ENCODE measurements at regions not wholly inside any gene's neighbourhood (a gene's known extent, or its start where the extent isn't known, plus 50 kb on each side); places are given as distances from the start of the nearest gene placed in this dataset.

GRCh38 chr1:55520861-55521260 is 305.7 kb upstream of the USP24 start:
- no peak for DNase-seq
- WGBS (ENCODE audit: extremely low coverage, insufficient coverage, insufficient read length), result no CpG with 5 or more reads among the region's 2 CpGs
- no peak overlapping the region for H3K4ac ChIP-seq (ENCODE audit: low read depth, low read length)
- H3K79me1 ChIP-seq (ENCODE audit: low read length), result no peaks in the 10 kb centered on the region
- H2BK12ac ChIP-seq (ENCODE audit: low read length), result no peak overlapping the region
- H3K14ac ChIP-seq (ENCODE audit: low read length), result no peak overlapping the region
- H3K4me1 ChIP-seq (ENCODE audit: control insufficient read depth in 1 of 2, insufficient read depth in 2 of 2, low read length in 2 of 2), result peaks cover 0 to 2% of the 10 kb centered on the region in 2 experiments
- H4K12ac ChIP-seq (ENCODE audit: low read depth, low read length), result no peak overlapping the region
- no peak overlapping the region for H4K91ac ChIP-seq (ENCODE audit: low read depth, low read length)
- H3K36me3 ChIP-seq (ENCODE audit: control insufficient read depth in 1 of 2, insufficient read depth in 2 of 2, low read length in 2 of 2), result no peaks in the 10 kb centered on the region
- H2AK5ac ChIP-seq (ENCODE audit: low read length), result no peak overlapping the region
- H4K8ac ChIP-seq (ENCODE audit: low read depth, low read length), result no peak overlapping the region
- H3K4me2 ChIP-seq (ENCODE audit: low read length), result no peak overlapping the region
- H2BK5ac ChIP-seq (ENCODE audit: low read depth, low read length, poor library complexity), result no peak overlapping the region
- no peak overlapping the region for H3K27ac ChIP-seq (ENCODE audit: low read depth, low read length)
- H3K79me2 ChIP-seq (ENCODE audit: control insufficient read depth, insufficient read depth, low read length, poor library complexity), result no peaks in the 10 kb centered on the region
- H2BK120ac ChIP-seq (ENCODE audit: insufficient read depth, low read length, poor library complexity), result no peak overlapping the region
- H3K18ac ChIP-seq (ENCODE audit: low read length), result no peak overlapping the region
- H3K4me3 ChIP-seq (ENCODE audit: low read depth, low read length), result no peak overlapping the region
- no peaks in the 10 kb centered on the region for H3K27me3 ChIP-seq (ENCODE audit: insufficient read depth, low read length)
- no peak overlapping the region for H3K23ac ChIP-seq (ENCODE audit: low read length)
- no peak overlapping the region for H3K9ac ChIP-seq (ENCODE audit: low read length)
- no peak overlapping the region for H2AFZ ChIP-seq (ENCODE audit: insufficient read depth, low read length, poor library complexity)
- no peaks in the 10 kb centered on the region for H3K9me3 ChIP-seq (ENCODE audit: insufficient read depth, low read depth, low read length)

DNA sequence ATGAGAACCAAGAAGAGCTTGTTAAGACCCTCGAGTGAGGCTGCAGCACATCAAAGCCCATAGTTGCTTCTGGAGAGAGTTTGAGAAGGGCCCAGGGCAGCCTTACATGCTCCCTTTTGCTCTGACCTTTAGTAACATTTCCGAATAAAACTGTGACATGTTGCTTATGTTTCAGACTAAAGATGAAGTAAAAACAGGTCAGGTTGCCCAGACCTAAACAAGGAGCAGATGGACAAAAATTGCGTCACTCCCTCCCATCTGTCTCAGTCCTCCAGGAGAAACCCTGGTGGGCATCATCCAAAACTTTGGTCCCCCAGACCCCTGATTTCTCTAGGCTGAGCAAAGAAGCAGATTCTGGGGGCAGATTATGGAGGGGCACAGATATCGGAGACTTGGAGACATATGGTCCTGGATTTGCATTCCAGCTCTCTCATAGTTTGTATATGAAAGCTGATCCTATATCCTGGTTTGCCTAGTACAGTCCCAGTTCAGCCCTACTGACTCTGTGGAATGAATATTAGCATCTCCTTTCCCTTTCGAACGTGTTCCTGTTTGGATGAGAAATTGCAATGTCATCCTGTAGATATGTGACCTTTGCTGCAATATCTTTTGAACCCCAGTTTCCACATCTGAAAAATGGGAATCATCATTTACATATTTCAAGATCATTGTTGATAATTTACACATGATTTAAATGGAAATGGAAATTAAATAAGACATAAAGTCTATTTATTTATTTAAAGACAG is 304.9 kb upstream of the USP24 start:
- no peak overlapping the region for H3K4ac ChIP-seq (ENCODE audit: low read depth, low read length)
- no peak overlapping the region for H3K4me2 ChIP-seq (ENCODE audit: low read length)

DNA sequence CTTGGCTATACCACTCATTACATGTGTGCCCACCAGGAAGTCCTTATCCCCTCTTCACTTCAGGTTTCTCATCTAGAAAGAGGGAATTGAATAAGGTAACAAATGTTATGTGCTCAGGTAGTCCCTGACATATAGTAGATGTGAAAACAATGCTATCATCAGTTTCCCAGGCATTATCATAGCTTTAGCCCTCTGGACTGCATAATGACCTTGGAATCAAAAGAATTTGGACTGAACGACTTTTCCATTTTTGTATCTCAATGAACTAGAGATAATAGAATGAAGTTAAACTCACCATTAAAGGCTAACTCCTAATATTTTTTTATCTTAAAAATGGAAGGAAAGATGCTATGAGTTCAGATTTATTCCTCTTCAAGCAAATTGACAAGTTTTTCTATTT is 304.1 kb upstream of the USP24 start:
- Histone ChIP-seq H3K14ac (ENCODE audit: low read length) (no peak overlapping the region), H3K4me3 (ENCODE audit: low read depth, low read length) (no peak overlapping the region), H3K18ac (ENCODE audit: low read length) (no peak overlapping the region), H2BK12ac (ENCODE audit: low read length) (no peak overlapping the region), H2BK120ac (ENCODE audit: insufficient read depth, low read length, poor library complexity) (no peak overlapping the region), H3K27me3 (ENCODE audit: insufficient read depth, low read length) (no peaks in the 10 kb centered on the region), H4K12ac (ENCODE audit: low read depth, low read length) (no peak overlapping the region), H3K27ac (ENCODE audit: low read depth, low read length) (no peak overlapping the region), H3K4me2 (ENCODE audit: low read length) (no peak overlapping the region), H3K79me2 (ENCODE audit: control insufficient read depth, insufficient read depth, low read length, poor library complexity) (no peaks in the 10 kb centered on the region), H3K23ac (ENCODE audit: low read length) (no peak overlapping the region), H3K36me3 (ENCODE audit: control insufficient read depth in 1 of 2, insufficient read depth in 2 of 2, low read length in 2 of 2) (no peaks in the 10 kb centered on the region), H2BK5ac (ENCODE audit: low read depth, low read length, poor library complexity) (no peak overlapping the region), H3K79me1 (ENCODE audit: low read length) (no peaks in the 10 kb centered on the region), H4K8ac (ENCODE audit: low read depth, low read length) (no peak overlapping the region), H3K9ac (ENCODE audit: low read length) (no peak overlapping the region), H2AK5ac (ENCODE audit: low read length) (no peak overlapping the region), H2AFZ (ENCODE audit: insufficient read depth, low read length, poor library complexity) (no peak overlapping the region), H3K9me3 (ENCODE audit: insufficient read depth, low read depth, low read length) (no peaks in the 10 kb centered on the region), H4K91ac (ENCODE audit: low read depth, low read length) (no peak overlapping the region), H3K4me1 (ENCODE audit: control insufficient read depth in 1 of 2, insufficient read depth in 2 of 2, low read length in 2 of 2) (peaks cover 0 to 2% of the 10 kb centered on the region in 2 experiments), H3K4ac (ENCODE audit: low read depth, low read length) (no peak overlapping the region)
- DNase-seq, result peak in 1 of 2 donors; percentile 51
- no CpG with 5 or more reads among the region's 1 CpG for WGBS (ENCODE audit: extremely low coverage, insufficient coverage, insufficient read length)

More for the DNA sequence above, 304.9 kb upstream of the USP24 start:
- no peak overlapping the region for H4K8ac ChIP-seq (ENCODE audit: low read depth, low read length)
- H4K12ac ChIP-seq (ENCODE audit: low read depth, low read length), result no peak overlapping the region
- no peaks in the 10 kb centered on the region for H3K9me3 ChIP-seq (ENCODE audit: insufficient read depth, low read depth, low read length)
- no peak overlapping the region for H2AFZ ChIP-seq (ENCODE audit: insufficient read depth, low read length, poor library complexity)
- H2BK120ac ChIP-seq (ENCODE audit: insufficient read depth, low read length, poor library complexity), result no peak overlapping the region
- no peak for DNase-seq
- no CpG with 5 or more reads among the region's 6 CpGs for WGBS (ENCODE audit: extremely low coverage, insufficient coverage, insufficient read length)
- no peak overlapping the region for H3K4me3 ChIP-seq (ENCODE audit: low read depth, low read length)
- no peak overlapping the region for H4K91ac ChIP-seq (ENCODE audit: low read depth, low read length)
- H3K79me2 ChIP-seq (ENCODE audit: control insufficient read depth, insufficient read depth, low read length, poor library complexity), result no peaks in the 10 kb centered on the region
- H3K9ac ChIP-seq (ENCODE audit: low read length), result no peak overlapping the region
- H2BK5ac ChIP-seq (ENCODE audit: low read depth, low read length, poor library complexity), result no peak overlapping the region
- H3K4me1 ChIP-seq (ENCODE audit: control insufficient read depth in 1 of 2, insufficient read depth in 2 of 2, low read length in 2 of 2), result peaks cover 0 to 2% of the 10 kb centered on the region in 2 experiments
- H2AK5ac ChIP-seq (ENCODE audit: low read length), result no peak overlapping the region
- H3K23ac ChIP-seq (ENCODE audit: low read length), result no peak overlapping the region
- H2BK12ac ChIP-seq (ENCODE audit: low read length), result no peak overlapping the region
- no peaks in the 10 kb centered on the region for H3K79me1 ChIP-seq (ENCODE audit: low read length)
- H3K14ac ChIP-seq (ENCODE audit: low read length), result no peak overlapping the region
- no peaks in the 10 kb centered on the region for H3K36me3 ChIP-seq (ENCODE audit: control insufficient read depth in 1 of 2, insufficient read depth in 2 of 2, low read length in 2 of 2)
- no peak overlapping the region for H3K18ac ChIP-seq (ENCODE audit: low read length)
- no peak overlapping the region for H3K27ac ChIP-seq (ENCODE audit: low read depth, low read length)
- H3K27me3 ChIP-seq (ENCODE audit: insufficient read depth, low read length), result no peaks in the 10 kb centered on the region

GRCh38 chr1:55517036-55517435 is 301.9 kb upstream of the USP24 start:
- no peak overlapping the region for H3K4me2 ChIP-seq (ENCODE audit: low read length)
- H3K36me3 ChIP-seq (ENCODE audit: control insufficient read depth in 1 of 2, insufficient read depth in 2 of 2, low read length in 2 of 2), result no peaks in the 10 kb centered on the region

More at GRCh38 chr1:55517036-55517435, 301.9 kb upstream of the USP24 start:
- DNase-seq, result peak; percentile 72 to 89
- Histone ChIP-seq H3K27me3 (ENCODE audit: insufficient read depth, low read length) (no peaks in the 10 kb centered on the region), H3K18ac (ENCODE audit: low read length) (no peak overlapping the region), H3K79me2 (ENCODE audit: control insufficient read depth, insufficient read depth, low read length, poor library complexity) (no peaks in the 10 kb centered on the region), H4K12ac (ENCODE audit: low read depth, low read length) (no peak overlapping the region), H3K23ac (ENCODE audit: low read length) (no peak overlapping the region), H3K27ac (ENCODE audit: low read depth, low read length) (no peak overlapping the region), H2AFZ (ENCODE audit: insufficient read depth, low read length, poor library complexity) (no peak overlapping the region), H3K4me1 (ENCODE audit: control insufficient read depth in 1 of 2, insufficient read depth in 2 of 2, low read length in 2 of 2) (peaks cover 0 to 2% of the 10 kb centered on the region in 2 experiments), H3K14ac (ENCODE audit: low read length) (no peak overlapping the region), H3K9ac (ENCODE audit: low read length) (no peak overlapping the region), H2AK5ac (ENCODE audit: low read length) (no peak overlapping the region), H4K91ac (ENCODE audit: low read depth, low read length) (no peak overlapping the region), H3K4ac (ENCODE audit: low read depth, low read length) (no peak overlapping the region), H2BK5ac (ENCODE audit: low read depth, low read length, poor library complexity) (no peak overlapping the region), H3K4me3 (ENCODE audit: low read depth, low read length) (no peak overlapping the region), H4K8ac (ENCODE audit: low read depth, low read length) (no peak overlapping the region), H3K9me3 (ENCODE audit: insufficient read depth, low read depth, low read length) (no peaks in the 10 kb centered on the region), H2BK120ac (ENCODE audit: insufficient read depth, low read length, poor library complexity) (no peak overlapping the region), H3K79me1 (ENCODE audit: low read length) (no peaks in the 10 kb centered on the region), H2BK12ac (ENCODE audit: low read length) (no peak overlapping the region)
- no CpG with 5 or more reads among the region's 5 CpGs for WGBS (ENCODE audit: extremely low coverage, insufficient coverage, insufficient read length)

Measured in trophoblast cell (in vitro differentiated cells and primary cell).